ENCODE measurements at regions not wholly inside any gene's neighbourhood (a gene's known extent, or its start where the extent isn't known, plus 50 kb on each side); places are given as distances from the start of the nearest gene placed in this dataset.
"Not testable (repeated sequence)": the region's sequence is repeated elsewhere in the genome, so short reads cannot be mapped to it uniquely, and the experiment has no call there.

DNA sequence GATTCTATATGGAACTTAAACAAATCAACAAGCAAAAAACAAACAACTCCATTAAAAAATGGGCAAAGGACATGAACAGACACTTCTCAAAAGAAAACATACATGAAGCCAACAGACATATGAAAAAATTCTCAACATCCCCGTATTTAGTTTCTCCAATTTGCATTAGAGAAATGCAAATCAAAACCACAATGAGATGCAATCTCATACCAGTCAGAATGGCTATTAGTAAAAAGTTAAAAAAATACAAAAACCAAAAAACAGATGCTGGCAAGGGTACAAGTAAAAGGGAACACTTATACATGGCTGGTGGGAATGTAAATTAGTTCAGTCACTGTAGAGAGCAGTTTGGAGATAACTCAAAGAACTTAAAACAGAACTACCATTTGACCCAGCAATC, 342.1 kb upstream of the NUDT12 start:
- no peak for DNase-seq (ENCODE audit: low read depth in 2 of 2)

DNA sequence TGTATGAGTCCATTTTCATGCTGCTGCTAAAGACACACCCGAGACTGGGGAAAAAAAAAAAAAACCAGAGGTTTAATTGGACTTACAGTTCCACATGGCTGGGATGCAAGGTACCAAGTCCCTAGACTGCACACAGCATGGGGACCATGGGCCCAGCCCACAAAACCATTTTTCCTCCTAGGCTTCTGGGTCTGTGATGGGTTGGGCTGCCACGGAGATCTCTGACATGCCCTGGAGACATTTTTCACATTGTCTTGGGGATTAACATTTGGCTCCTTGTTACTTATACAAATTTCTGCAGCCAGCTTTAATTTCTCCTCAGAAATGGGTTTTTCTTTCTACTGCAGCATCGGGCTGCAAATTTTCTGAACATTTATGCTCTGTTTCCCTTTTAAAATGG, 340.3 kb upstream of the NUDT12 start:
- DNase-seq (ENCODE audit: low read depth in 2 of 2) = no peak

DNA sequence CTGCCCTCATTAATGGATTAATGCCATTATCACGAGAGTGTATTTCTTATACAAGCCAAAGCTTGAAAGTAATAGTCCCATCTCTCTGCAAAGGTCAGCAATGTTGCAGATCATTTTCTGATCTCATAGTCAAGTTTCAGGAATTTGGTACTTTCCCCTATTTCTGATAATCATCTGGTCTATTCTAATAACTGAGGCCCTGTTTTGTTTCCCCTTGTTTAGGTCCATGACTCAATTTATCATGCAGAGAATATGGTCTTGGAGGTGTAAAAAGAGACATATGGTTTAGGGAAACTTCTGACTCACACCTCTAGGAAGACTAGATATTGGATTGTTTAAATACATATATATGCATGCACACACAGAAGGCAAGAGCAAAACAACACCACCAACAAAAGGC, 339.3 kb upstream of the NUDT12 start:
- DNase-seq (ENCODE audit: low read depth in 2 of 2) = no peak

DNA sequence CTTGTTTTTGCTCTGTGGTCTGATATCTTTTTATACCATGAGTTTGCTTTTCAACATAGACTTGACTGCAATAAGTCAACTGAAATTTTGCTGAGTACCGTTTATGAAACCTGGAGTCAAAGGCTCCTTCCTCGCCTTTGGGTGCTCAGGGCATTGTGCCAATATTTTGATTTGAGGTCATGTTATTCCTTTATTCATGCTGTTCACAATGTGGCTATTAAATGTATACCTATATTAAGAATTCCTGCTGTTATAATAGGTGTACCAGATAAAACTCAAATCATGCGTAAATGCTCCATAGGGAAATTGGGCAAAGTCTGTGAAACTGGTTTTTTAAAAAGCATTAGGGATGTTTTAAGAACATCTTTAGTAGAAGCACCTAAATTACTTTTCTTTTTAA, 334.0 kb upstream of the NUDT12 start:
- no peak for DNase-seq (ENCODE audit: low read depth in 2 of 2)

DNA sequence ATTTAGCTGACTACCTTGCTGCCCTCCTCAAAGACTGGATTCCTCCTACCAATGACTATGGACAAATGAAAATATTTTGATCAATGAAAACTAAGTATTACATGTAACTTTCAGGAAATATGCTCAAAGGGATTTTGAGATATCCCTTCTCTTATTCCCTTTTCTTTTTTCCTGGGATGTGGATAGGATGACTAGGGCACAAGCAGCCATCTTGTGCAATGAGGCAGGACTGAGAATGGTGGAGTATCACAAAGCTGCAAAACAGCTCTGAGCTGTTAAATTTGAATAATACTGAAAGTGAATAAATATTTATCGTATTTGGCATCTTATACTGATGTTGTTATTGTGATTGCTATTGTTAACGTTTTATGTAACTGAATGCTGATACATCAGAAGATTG, 333.1 kb upstream of the NUDT12 start:
- DNase-seq (ENCODE audit: low read depth in 2 of 2) = no peak

DNA sequence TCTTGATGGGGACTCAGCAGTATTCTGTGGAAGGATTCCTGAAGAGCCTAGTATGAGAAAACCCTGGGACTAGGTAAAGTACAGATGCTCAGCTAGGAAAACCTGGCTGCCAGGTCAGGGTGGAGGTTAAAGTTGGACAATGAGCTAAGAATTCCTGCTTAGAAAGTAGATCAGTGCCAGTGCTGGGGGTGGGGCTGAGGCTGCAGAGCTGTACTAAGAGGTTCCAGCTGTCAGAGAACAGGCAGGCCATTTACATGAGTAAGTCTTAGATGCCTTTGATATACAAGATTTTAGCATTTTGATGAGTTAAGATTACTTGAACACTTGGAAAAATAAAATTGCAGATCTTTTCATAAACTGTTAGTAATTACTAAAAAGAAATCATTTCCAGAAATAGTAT, 332.3 kb upstream of the NUDT12 start:
- DNase-seq (ENCODE audit: low read depth in 2 of 2) = no peak

DNA sequence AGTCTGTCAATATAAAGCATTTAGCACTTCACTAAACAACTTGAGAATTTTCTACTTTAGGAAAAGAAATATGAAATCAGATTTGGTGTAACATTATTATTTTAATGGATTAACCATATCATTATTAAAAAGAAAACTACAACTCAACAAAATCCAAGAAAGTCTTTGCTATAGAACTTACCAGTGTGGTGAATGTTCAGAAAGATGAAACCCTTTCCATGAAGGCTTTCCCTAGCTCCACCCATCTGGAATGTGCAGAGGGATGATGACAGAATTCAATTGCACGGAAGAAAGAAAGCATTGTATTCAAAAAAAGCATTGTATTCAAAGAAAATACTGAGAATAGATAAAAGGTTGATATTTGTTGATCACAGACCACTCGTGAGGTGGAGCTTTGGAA, 328.6 kb upstream of the NUDT12 start:
- no peak for DNase-seq (ENCODE audit: low read depth in 2 of 2)

DNA sequence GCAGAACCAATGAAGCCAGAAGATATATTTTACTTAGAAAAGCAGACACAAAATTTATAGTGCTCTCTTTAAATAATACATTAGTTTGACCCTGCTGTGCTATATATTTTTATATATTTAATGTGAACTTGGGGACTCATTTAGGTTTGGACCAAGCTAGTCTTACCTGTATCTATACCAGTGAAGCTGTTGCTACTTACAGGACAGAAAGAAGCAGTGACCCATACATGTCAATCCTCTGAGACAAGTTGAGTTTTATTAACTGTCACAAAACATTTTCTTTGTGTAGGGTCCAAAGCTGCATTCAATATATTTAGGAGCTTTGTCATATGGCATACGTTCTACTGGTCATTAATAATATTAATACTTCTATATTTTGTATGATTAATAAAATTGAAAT, 327.7 kb upstream of the NUDT12 start:
- DNase-seq (ENCODE audit: low read depth in 2 of 2) = no peak

DNA sequence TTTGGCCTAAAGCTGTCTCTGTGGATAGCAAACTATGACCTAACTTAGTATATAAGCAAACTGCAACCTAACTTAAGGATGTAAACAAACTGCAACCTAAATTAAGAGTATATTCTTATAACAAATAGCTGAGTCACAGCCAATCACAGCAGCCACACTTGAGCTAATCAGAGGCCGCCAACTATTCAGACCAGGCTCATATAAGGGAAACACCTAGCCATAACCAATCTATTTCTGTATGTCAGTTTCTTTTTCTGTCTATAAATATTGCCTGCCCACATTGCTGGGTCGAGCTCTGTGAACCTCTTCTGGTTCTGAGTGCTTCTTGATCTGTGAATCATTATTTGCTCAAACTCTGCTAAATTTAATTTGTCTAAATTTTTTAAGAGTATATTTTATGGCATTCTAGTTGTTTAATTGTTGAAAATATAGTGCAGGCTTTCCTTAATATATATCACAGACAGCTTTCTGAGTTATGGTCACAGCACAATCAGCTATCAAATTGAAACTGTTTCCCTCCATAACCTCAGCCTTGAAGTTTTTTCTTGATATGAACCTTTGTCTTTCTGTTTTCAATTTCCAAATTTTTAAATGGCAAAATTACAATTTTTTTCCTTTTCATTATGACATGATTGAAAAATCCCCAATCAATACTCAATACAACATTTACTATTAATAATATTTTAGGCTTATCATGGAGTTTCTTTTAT, 327.1 kb upstream of the NUDT12 start:
- no peak for DNase-seq (ENCODE audit: low read depth in 2 of 2)

DNA sequence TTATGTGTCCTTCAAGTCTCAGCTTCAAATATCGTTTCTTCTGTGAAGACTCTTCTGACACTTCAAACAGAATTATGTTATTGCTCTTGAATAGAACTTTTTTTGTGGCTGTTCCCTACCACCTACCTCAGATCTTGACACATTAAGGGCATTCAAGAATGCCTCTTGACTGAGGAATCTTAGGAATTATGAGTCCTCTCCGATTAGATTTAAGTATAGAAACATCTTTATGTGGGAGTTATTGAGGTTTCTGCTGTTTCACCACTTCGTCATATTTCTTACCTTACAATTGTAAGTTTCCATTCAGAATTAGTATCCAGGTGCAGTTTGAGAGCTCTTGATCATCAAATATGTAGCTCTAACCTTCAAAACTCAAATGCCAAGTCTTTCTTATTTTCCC, 324.2 kb upstream of the NUDT12 start:
- no peak for DNase-seq (ENCODE audit: low read depth in 2 of 2)

DNA sequence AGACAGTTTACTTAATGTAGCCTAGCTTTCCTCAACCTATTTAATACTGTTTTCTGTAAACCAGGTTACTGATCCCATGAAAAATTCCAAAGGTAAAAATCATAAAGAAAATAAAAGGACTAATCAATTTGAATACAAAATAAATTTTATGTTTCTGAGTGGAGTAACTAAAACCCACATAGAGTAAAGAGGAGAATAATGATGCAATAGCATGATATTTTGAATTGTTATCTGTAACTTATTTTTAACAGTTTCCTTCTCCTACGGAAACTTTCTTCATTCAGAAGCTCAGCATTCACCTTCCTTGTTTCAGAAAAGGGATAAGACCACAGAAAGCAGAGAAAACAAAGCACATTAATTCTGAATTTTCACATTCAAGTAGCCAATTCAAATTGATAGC, 320.6 kb upstream of the NUDT12 start:
- no peak for DNase-seq (ENCODE audit: low read depth in 2 of 2)

DNA sequence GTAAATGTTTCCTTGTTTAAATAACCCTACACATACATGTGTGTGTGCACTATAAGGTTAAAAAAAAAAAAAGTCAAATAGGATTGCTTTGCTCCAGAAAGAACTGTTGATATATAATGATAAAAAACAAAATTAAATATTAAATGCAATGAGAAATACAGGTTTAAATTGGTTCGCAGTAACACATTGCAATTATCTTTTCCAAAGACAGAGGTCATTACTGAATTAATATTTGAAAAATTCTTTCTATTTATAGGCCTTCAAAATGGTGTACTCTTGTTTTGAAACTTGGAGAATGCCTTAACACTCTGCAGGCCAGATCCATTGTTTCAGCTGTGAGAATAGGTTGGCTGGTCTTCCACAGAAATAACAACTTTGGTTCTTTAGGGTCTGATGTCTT, 319.0 kb upstream of the NUDT12 start:
- no peak for DNase-seq (ENCODE audit: low read depth in 2 of 2)

DNA sequence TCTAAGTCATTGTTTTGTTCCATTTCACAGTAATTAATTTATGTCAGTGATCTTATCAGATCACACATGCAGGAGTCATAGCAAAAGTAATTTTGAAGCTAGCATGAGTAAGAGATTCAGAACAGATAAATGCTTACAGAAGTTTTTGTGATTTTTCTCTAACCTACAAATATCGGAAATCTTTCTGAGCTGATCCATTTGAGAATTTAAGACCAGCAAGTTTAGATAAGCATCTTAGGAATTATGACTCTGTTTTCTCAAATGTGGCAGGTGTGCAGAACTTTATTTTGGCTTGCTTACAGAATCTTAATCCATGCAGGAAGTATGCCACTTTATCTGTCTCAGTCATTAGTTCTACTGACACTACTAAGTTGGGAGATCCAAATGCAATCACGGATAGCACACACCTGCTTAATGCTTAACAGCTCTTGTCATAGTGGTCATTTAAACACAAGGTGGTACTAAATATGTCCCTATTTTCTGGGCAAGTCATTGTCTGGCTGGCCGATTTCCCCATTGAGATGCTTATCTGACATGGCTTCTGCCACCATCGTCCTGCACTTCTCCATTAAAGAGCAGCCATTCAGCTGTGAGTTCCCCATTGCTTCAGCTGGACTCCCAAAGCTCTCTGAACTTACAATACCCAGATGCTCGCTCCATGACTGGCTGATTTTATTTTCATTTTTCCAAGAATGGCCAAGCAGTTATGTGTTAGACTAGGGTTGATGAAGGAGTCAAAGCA, 305.4 kb upstream of the NUDT12 start:
- DNase-seq (ENCODE audit: low read depth in 2 of 2) = no peak

DNA sequence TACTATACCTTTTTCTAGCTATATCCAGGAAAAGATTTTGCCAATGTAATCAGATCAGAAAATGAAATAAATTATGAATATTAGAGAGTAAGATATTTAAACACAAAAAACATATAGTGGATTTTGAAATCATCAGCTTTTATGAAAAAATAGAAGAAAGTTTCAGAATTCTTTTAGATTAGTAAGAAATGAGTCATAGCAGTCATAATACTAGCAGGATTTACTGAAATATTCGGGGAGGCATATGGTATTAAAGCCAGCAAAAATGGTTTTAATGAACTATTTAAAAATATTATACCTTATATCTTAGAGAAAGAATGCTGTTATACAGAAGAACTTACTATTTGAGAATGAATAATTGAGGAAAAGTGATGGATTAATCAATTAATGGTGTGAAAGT, 303.6 kb upstream of the NUDT12 start:
- DNase-seq (ENCODE audit: low read depth in 2 of 2) = no peak

DNA sequence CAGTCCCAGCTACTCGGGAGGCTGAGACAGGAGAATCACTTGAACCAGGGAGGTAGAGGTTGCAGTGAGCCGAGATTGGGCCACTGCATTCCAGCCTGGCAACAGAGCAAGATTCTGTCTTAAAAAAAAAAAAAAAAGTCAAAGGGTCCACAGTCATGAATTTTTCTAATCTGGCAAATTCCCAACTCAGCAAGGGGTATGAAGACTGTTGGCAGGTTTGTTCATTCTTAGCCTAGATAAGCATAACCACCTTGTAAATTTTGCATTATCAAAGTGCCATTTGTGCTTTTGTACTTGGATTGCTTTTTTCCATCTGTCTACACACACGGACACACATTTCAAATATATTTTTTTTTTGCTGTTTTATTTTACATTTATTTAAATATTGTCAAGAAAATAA, 299.8 kb upstream of the NUDT12 start:
- no peak for DNase-seq (ENCODE audit: low read depth in 2 of 2)

DNA sequence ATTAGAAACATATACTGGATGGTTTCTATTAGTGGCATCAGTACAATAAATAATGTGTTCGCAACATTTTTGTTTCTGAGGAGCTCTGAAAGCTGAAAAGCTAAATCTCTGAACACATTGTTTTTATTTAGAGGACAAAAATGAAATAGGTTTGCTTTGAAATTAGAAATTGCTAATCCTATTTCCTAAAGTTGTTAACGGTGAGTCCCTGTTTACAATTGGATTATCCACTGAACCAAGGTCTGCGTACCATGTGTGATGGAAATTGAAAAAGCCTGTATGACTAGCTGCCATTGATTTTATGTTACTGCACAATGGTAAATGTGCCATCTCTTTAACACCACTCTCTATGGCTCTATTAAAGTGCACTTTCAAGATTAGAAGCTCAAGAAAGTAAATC, 297.7 kb upstream of the NUDT12 start:
- no peak for DNase-seq (ENCODE audit: low read depth in 2 of 2)

DNA sequence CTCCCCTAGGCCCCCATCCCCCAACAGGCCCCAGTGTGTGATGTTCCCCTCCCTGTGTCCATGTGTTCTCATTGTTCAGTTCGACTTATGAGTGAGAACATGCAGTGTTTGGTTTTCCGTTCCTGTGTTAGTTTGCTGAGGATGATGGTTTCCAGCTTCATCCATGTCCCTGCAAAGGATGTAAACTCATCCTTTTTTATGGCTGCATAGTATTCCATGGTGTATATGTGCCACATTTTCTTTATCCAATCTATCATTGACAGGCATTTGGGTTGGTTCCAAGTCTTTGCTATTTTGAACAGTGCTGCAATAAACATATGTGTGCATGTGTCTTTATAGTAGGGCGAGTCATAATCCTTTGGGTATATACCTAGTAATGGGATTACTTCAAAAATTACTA, 295.8 kb upstream of the NUDT12 start:
- DNase-seq (ENCODE audit: low read depth in 2 of 2) = not testable (repeated sequence)

DNA sequence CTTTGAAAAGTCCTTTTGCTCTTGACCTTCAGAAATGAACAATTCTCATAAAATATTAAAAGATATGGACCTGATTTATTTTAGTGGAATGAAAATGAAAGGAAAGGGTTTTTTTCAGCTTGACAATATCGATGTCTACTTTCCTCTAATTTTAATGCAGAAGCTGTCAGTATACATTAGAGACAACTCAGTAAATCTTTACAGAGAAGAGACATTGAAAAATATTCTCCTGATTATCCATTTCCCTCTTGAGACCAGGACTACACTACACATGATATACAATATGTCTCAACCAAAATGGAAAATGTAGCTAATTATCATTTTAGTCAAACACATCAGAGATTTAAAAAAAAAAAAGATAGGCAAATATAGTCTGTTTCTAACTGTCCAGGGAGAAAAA, 288.5 kb upstream of the NUDT12 start:
- no peak for DNase-seq (ENCODE audit: low read depth in 2 of 2)

DNA sequence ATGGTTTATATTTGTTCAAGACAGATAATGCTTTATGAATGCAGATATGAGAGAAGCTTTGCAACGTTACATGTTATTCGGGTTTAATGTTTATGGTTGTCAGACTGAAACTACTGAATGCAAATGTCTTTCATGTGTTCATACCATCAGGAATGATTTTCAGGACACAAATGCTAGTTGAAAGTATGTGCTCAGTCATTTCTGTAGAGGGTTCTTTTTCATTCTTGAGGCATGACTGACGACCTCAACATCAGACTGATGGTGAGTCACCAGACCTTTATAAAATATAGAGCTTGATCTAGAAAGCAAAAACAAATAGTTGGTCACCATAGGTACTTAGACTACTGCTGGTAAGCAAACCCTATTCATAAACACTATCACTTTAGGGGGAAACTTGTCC, 287.3 kb upstream of the NUDT12 start:
- no peak for DNase-seq (ENCODE audit: low read depth in 2 of 2)

DNA sequence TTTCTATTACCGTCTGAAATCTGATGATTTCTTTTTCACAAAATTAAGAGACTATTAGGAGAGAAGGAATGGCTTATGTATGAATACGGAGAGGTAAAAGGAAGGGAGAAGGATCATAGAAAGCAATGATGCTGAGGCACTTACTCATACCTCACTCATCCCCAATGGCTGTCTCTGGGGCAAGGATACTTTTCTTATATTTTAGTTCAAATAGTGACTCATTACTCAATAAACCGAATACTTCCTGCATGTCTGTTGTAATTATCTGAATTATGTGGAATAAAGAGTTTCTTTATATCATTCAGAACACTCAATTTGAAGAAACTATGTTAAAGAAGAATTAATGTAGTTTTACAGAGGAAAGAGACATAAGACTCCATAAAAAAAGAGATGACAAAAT, 284.5 kb upstream of the NUDT12 start:
- DNase-seq (ENCODE audit: low read depth in 2 of 2) = no peak

DNA sequence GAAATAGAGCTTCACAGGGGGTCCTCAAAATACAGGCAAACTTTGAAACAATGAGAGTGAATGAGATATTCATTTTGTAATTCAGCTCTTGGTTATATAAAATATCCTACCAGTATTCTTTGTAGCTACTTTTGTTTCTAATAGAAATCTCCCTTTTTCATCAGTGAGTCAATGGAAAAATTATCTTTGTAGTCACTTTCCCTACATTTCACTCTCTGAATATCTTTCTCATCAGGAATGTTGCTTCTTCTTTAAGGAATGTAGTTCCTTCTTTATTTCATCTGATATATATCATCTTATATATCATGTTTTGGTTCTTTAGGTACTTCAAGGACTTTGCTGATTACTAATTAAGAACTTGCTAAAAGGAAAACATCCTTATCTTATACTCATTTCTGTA, 280.3 kb upstream of the NUDT12 start:
- DNase-seq (ENCODE audit: low read depth in 2 of 2) = no peak

DNA sequence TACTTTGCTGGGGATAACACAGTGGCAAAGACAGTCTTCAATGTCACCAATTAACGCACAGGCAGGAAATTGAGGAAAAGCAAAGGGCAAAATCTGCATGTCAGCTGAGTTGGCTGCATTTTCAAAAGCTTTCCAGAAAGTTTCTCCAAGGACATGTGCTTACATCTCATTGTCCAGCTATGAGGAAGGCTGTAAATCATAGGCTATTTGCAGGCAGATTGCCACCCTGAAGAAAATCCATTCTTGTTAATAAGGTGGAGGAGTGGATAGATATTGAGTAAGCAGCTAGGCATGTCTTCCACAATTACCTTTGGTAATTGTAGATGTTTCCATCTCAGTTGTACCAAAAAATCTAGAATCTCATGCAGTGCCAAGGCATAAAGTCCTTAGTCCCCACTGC, 278.0 kb upstream of the NUDT12 start:
- no peak for DNase-seq (ENCODE audit: low read depth in 2 of 2)

DNA sequence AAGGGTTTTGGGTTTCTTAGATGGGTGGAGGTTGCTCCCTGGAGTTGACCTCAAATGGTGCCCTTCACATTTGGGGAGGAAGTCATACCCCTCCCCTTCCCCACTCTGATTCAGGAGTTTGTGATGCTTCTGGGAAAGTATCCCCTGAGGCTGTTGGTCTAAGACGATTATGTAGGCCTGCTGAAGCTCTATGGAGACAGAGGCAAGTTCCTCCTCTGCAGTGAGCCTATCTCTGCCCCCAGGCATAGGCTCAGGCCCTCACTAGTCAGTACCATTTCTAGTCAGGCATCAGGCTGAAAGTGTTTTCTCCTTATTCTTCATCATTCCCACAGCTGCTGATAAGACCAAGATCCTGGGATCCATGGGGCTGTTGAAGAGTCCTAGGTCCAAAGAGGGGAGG, 271.6 kb upstream of the NUDT12 start:
- DNase-seq (ENCODE audit: low read depth in 2 of 2) = no peak

DNA sequence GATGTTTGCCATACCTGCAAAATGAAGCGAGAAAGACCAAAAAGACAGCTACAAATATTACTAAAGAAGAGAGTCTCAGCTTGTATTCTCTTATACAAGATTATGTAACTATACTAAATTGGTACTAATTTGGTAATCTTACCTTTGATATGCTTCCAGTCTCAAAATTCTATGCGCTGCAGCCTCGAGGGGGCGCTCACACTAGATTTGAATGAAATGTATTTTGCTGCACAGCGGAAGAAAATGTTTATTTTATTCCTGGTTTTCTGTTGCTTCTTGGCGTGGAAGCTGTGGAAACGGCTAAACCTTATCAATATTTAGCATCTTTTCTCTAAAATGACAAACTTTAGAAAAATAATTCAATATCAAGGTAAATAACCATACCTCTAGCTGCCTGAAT, 267.0 kb upstream of the NUDT12 start:
- DNase-seq (ENCODE audit: low read depth in 2 of 2) = no peak

Measured in dermis microvascular lymphatic vessel endothelial cell (primary cell).